Body of pancreas (tissue), 4 donors: ENCODE measurements at regions not wholly inside any gene's neighbourhood (a gene's known extent, or its start where the extent isn't known, plus 50 kb on each side); places are given as distances from the start of the nearest gene placed in this dataset.

ENCODE experiments used
- POLR2A ChIP-seq, 3 donors: fragments of 450-650 bp; IDR thresholded peaks; one replicate each; pipeline ENCODE4 v1.6.1; 2016; ENCODE audit warnings: antibody characterized with exemption in 3 of 3, mild to moderate bottlenecking in 2 of 3
- TF ChIP-seq, protein P1 (sequence below), 7 experiments: fragments of 450-650 bp in 4 of 7; fragments of 200-600 bp in 3 of 7; sonication (generic) in 3 of 7; IDR thresholded peaks; one replicate each; pipeline ENCODE4 v1.5.1; 2016 to 2019; ENCODE audit warnings: antibody characterized with exemption in 7 of 7

DNA sequence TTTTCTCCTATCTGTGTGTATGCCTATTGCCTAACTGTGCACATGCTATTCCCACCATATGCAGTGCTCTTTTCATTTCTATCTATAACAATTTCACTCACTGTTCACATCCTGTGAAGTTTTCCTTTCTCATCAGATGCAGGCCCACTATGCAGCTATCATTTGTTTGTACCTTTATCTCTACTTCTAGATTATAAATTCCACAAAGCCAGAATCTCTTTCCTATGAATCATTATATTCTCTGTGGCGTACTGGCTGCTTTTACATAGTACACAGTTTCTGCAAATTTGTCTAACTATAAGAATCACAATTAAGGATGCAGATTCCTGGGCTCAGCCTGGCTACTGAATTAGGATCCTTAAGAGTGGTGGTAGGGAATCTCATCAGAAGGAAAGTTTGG, 600.8 kb upstream of the ARRDC3 start:
- TF ChIP-seq, protein P1, sequence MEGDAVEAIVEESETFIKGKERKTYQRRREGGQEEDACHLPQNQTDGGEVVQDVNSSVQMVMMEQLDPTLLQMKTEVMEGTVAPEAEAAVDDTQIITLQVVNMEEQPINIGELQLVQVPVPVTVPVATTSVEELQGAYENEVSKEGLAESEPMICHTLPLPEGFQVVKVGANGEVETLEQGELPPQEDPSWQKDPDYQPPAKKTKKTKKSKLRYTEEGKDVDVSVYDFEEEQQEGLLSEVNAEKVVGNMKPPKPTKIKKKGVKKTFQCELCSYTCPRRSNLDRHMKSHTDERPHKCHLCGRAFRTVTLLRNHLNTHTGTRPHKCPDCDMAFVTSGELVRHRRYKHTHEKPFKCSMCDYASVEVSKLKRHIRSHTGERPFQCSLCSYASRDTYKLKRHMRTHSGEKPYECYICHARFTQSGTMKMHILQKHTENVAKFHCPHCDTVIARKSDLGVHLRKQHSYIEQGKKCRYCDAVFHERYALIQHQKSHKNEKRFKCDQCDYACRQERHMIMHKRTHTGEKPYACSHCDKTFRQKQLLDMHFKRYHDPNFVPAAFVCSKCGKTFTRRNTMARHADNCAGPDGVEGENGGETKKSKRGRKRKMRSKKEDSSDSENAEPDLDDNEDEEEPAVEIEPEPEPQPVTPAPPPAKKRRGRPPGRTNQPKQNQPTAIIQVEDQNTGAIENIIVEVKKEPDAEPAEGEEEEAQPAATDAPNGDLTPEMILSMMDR (IDR thresholded peaks at IDR 0.05) = no peak
- TF ChIP-seq POLR2A (IDR thresholded peaks at IDR 0.05) = no peak
